Panc1 (cell line): ENCODE measurements at regions not wholly inside any gene's neighbourhood (a gene's known extent, or its start where the extent isn't known, plus 50 kb on each side); places are given as distances from the start of the nearest gene placed in this dataset.

ENCODE experiments used
- ATAC-seq: fragments of 200-7000 bp; cut with Tn5 transposase; 2 replicates; pipeline ENCODE4 v1.9.1; 2020; ENCODE audit warnings: mild to moderate bottlenecking, moderate library complexity
- BruUV-seq: library from RNA; stranded (reverse); fragments of 400-500 nt; replicated peaks from 2 replicates; lab custom pipeline; 2021; lab: Mats Ljungman, UMichigan
- CTCF ChIA-PET: fragments of 300-600 bp; sonication (Branson Sonifier 250); formaldehyde crosslinking; loops from one replicate; lab custom pipeline; 2022; ENCODE audit warnings: antibody characterized with exemption; lab: Charles Lee
- POLR2A ChIA-PET: fragments of 300-600 bp; sonication (Branson Sonifier 250); formaldehyde crosslinking; loops from one replicate; lab custom pipeline; 2022; ENCODE audit warnings: antibody characterized with exemption; lab: Charles Lee
- DNase-seq: peaks from one replicate; pipeline ENCODE4 v3.0.0-alpha.2; 2010; ENCODE audit warnings: low read depth, low spot score
- H3K27ac ChIP-seq: 2 replicates; pipeline ENCODE4 v1.5.1; 2011; ENCODE audit warnings: mild to moderate bottlenecking, low read length, inconsistent platforms
- H3K27me3 ChIP-seq: fragments of 200-500 bp; sonication (Bioruptor generic); 2 replicates; pipeline ENCODE4 v1.6.0; 2014; ENCODE audit warnings: low read length, inconsistent platforms; ENCODE audit not compliant: control insufficient read depth, insufficient read depth
- H3K36me3 ChIP-seq: fragments of 200-500 bp; sonication (Bioruptor generic); 2 replicates; pipeline ENCODE4 v1.5.1; 2014; ENCODE audit warnings: inconsistent platforms, mild to moderate bottlenecking, low read length, moderate library complexity; ENCODE audit not compliant: control insufficient read depth, insufficient read depth
- H3K4me1 ChIP-seq: 2 replicates; pipeline ENCODE4 v1.5.1; 2011; ENCODE audit warnings: inconsistent platforms, mild to moderate bottlenecking, low read length, moderate library complexity; ENCODE audit not compliant: control insufficient read depth, insufficient read depth
- H3K4me3 ChIP-seq, 2 experiments: 2 replicates each; pipeline ENCODE4 v1.5.1; 2011 to 2012; ENCODE audit warnings: low read depth in 2 of 2, low read length in 2 of 2, mild to moderate bottlenecking in 2 of 2, inconsistent platforms in 1 of 2, moderate library complexity in 1 of 2
- H3K9me3 ChIP-seq: fragments of 200-500 bp; sonication (Bioruptor generic); 2 replicates; pipeline ENCODE4 v1.5.1; 2014; ENCODE audit warnings: low read depth, mild to moderate bottlenecking, inconsistent platforms, low read length, moderate library complexity; ENCODE audit not compliant: control insufficient read depth, insufficient read depth
- CTCF ChIP-seq: fragments of 450-650 bp; IDR thresholded peaks from 2 replicates; pipeline ENCODE4 v1.5.1; 2017; ENCODE audit warnings: mild to moderate bottlenecking
- POLR2AphosphoS5 ChIP-seq: IDR thresholded peaks from 2 replicates; pipeline ENCODE4 v1.6.1; 2012; ENCODE audit warnings: mild to moderate bottlenecking, low read depth, low read length, moderate library complexity
- SIN3A ChIP-seq: IDR thresholded peaks from 2 replicates; pipeline ENCODE4 v1.6.1; 2012; ENCODE audit warnings: low read depth, mild to moderate bottlenecking, low read length, moderate library complexity, borderline replicate concordance; ENCODE audit not compliant: insufficient read depth
- TCF7L2 ChIP-seq: IDR thresholded peaks from 2 replicates; pipeline ENCODE4 v1.6.1; 2011; ENCODE audit warnings: mild to moderate bottlenecking, low read depth, low read length, inconsistent platforms
- in situ Hi-C: cut with HindIII; loops from 2 replicates; pipeline ENCODE4 v1.10.0; 2016; ENCODE audit warnings: low sequenced_read_pairs, low pct_unique_long_range_greater_than_20kb
- intact Hi-C: fragments of 100-400 bp; cut with micrococcal nuclease; formaldehyde crosslinking; loops from one replicate; pipeline ENCODE4 v1.10.0; 2022; ENCODE audit not compliant: unreplicated experiment
- TF ChIP-seq, protein P1 (sequence below), 2 experiments: IDR thresholded peaks; 2 replicates each; pipeline ENCODE4 v1.6.1; 2011 to 2012; ENCODE audit warnings: low read depth in 2 of 2, control low read depth in 1 of 2, low read length in 1 of 2, mild to moderate bottlenecking in 1 of 2, moderate library complexity in 1 of 2; ENCODE audit not compliant: insufficient read depth in 1 of 2

DNA sequence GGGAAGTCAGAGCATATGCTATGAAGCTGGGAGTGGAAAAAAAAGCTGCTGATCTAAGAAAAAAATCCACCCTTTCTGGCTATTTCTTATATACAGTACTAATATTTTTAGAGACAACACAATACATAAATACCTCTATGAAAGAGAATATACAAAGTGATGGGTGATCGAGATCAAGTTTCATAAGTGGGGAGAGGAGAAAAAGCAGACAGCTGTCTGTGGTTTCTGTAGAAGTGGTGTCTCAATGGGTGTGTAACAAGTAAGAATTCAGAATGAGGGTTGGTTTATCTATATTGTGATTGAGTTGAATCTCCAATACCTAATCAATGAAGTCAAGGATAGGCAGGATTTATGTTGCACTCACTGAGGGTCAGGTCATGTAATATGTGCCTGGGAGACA lies 191.0 kb downstream of the HNMT start:
- H3K4me1 ChIP-seq: no peaks in the 10 kb centered on the region
- DNase-seq (no peak), ATAC-seq (no peak)
- POLR2A ChIA-PET: no interaction called here
- in situ Hi-C loops (no loop called here), intact Hi-C loops (no loop called here)
- no peaks in the 10 kb centered on the region for H3K9me3 ChIP-seq
- no peaks in the 10 kb centered on the region for H3K27me3 ChIP-seq
- no peak for TF ChIP-seq SIN3A
- no peak for TF ChIP-seq POLR2AphosphoS5
- TF ChIP-seq, protein P1, sequence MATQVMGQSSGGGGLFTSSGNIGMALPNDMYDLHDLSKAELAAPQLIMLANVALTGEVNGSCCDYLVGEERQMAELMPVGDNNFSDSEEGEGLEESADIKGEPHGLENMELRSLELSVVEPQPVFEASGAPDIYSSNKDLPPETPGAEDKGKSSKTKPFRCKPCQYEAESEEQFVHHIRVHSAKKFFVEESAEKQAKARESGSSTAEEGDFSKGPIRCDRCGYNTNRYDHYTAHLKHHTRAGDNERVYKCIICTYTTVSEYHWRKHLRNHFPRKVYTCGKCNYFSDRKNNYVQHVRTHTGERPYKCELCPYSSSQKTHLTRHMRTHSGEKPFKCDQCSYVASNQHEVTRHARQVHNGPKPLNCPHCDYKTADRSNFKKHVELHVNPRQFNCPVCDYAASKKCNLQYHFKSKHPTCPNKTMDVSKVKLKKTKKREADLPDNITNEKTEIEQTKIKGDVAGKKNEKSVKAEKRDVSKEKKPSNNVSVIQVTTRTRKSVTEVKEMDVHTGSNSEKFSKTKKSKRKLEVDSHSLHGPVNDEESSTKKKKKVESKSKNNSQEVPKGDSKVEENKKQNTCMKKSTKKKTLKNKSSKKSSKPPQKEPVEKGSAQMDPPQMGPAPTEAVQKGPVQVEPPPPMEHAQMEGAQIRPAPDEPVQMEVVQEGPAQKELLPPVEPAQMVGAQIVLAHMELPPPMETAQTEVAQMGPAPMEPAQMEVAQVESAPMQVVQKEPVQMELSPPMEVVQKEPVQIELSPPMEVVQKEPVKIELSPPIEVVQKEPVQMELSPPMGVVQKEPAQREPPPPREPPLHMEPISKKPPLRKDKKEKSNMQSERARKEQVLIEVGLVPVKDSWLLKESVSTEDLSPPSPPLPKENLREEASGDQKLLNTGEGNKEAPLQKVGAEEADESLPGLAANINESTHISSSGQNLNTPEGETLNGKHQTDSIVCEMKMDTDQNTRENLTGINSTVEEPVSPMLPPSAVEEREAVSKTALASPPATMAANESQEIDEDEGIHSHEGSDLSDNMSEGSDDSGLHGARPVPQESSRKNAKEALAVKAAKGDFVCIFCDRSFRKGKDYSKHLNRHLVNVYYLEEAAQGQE (IDR thresholded peaks at IDR 0.05; ENCODE audit: insufficient read depth in 1 of 2, low read depth in 2 of 2, low read length in 1 of 2): no peak
- TF ChIP-seq CTCF: no peak
- TF ChIP-seq TCF7L2: no peak
- CTCF ChIA-PET: no interaction called here
- H3K27ac ChIP-seq: no peak overlapping the region
- no TSS peak for BruUV-seq
- no peaks in the 10 kb centered on the region for H3K36me3 ChIP-seq
- H3K4me3 ChIP-seq: no peak overlapping the region

DNA sequence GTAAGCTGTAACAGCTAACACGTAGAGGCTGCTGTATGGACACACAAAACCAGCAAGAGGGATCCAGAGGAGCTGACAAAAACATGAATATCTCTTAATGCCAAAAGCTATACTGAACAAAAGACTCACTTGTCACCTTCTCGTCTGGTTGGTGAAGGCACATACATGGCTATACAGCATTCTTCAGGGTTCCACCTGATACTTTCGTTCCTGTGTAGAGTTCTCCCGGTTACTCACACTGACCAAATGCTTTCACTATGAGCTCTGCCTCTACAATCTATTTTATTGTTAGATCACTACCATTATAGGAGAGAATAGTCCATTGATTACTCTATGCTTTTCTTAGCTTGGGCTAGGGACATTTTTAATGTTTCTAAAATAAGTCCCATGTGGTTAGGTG lies 193.1 kb downstream of the HNMT start:
- Histone ChIP-seq H3K27me3 (no peaks in the 10 kb centered on the region), H3K36me3 (no peaks in the 10 kb centered on the region), H3K27ac (no peak overlapping the region), H3K4me1 (no peaks in the 10 kb centered on the region), H3K4me3 (no peak overlapping the region), H3K9me3 (no peaks in the 10 kb centered on the region)
- intact Hi-C loops: no loop called here
- DNase-seq (no peak), ATAC-seq (no peak)
- CTCF ChIA-PET: no interaction called here
- in situ Hi-C loops: no loop called here
- no peak for TF ChIP-seq SIN3A
- no peak for TF ChIP-seq TCF7L2
- TF ChIP-seq POLR2AphosphoS5: no peak
- TF ChIP-seq, protein P1 (IDR thresholded peaks at IDR 0.05; ENCODE audit: insufficient read depth in 1 of 2, low read depth in 2 of 2, low read length in 1 of 2): no peak
- no peak for TF ChIP-seq CTCF
- BruUV-seq: no TSS peak
- POLR2A ChIA-PET: no interaction called here
